ENCODE measurements at regions not wholly inside any gene's neighbourhood (a gene's known extent, or its start where the extent isn't known, plus 50 kb on each side); places are given as distances from the start of the nearest gene placed in this dataset.

DNA sequence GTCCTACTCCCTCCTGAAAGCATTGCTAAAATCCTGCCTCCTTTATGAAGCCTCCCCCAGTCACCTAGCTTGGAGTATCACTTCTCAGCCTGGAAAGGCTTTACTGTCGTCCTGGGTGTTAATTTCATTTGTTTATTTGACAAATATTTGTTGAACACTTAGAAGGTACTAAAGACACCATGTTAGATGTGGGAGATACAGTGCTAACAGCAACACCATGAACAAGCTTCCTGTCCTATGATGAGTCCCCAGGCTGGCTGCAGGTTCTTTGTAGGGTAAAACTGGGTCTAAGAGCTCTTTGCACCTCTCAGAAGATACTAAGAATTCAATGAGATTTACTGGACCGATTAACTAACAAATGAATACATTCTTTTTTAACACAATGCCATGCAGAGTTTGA lies 109.2 kb upstream of the TMEM170B start:
- Histone ChIP-seq H3K4me1 (peaks cover 7 to 44% (median 21%) of the 10 kb centered on the region in 6 donors), H3K4me3 (no peak overlapping the region), H3K27ac (peak overlapping the region in 6 of 8 donors; percentile 6 to 68 (median 42)), H3K9me3 (no peaks in the 10 kb centered on the region), H3K27me3 (replicated peaks in 1 of 7) (no peaks in the 10 kb centered on the region), H3K36me3 (no peaks in the 10 kb centered on the region)
- WGBS, 5 donors, result 50 to 65% (median 63%) methylated on average over 2 of the region's 2 CpGs
- DNase-seq, result no peak
- intact Hi-C loops (cut with DNase I; ENCODE audit: low total_unique reads), result no loop called here
- TF ChIP-seq POLR2A (IDR thresholded peaks at IDR 0.05) (no peak), CTCF (IDR thresholded peaks at IDR 0.05 in 8 of 11, conservative IDR thresholded peaks at IDR 0.05 in 3 of 11) (no peak), POLR2AphosphoS5 (IDR thresholded peaks at IDR 0.05) (no peak)

DNA sequence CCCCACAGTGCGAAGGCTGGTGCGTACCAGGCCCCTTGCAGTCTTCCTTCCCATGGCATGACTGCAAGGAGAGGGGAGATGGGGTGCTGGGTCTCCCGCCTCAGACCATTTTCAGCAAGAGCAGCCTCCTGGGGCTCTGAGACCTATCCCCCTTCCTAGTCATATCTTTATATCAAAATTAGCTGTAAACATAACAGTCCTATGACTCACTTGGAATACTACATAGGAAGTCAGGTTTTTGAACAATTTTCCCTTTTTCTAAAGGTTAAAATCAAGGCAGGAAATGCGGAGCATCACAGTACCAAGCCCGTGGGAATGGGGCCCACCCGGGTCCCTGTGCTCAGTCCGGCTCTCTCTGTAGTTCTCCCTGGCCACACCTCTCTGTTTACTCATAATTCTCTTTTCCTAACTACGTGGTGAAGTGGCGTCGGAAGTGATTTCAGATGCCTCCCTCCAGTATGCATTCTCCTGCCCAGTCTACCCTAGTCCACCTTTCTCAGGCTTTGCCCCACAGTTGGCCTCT lies 109.8 kb upstream of the TMEM170B start:
- no peak for DNase-seq
- TF ChIP-seq POLR2AphosphoS5 (IDR thresholded peaks at IDR 0.05), result no peak
- TF ChIP-seq POLR2A (IDR thresholded peaks at IDR 0.05), result no peak
- TF ChIP-seq CTCF (IDR thresholded peaks at IDR 0.05 in 8 of 11, conservative IDR thresholded peaks at IDR 0.05 in 3 of 11), result no peak
- Histone ChIP-seq H3K4me3 (no peak overlapping the region), H3K27ac (peak overlapping the region in 4 of 8 donors; percentile 40 to 68 (median 49)), H3K27me3 (replicated peaks in 1 of 7) (no peaks in the 10 kb centered on the region), H3K4me1 (peaks cover 7 to 39% (median 21%) of the 10 kb centered on the region in 6 donors), H3K9me3 (no peaks in the 10 kb centered on the region), H3K36me3 (no peaks in the 10 kb centered on the region)
- 87 to 92% (median 91%) methylated on average over 10 of the region's 10 CpGs for WGBS, 5 donors
- intact Hi-C loops (cut with DNase I; ENCODE audit: low total_unique reads), result no loop called here

DNA sequence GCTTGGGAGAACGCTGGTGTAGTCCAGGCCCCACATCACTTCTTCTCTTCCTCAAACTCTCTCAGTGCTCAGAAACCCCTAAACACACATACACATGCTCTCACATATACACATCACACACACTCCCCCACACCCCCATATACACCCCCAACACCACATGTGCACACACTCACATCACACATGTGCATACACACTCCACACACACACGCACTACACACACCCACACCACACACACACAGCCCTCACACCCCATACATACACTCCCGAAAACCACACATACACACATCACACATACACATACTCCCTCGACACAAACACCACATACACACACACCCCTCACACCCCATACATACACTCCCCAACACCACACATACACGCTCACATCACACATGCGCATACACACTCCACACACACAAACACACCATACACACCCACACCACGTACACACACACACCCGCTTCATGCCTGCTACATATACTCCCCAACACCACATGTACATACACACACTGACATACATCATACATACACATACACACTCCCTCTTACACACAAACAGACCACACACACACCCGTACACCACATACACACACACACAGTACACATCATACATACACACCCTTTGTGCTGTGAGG lies 110.3 kb upstream of the TMEM170B start:
- Histone ChIP-seq H3K27ac (peak overlapping the region in 1 of 8 donors; percentile 68), H3K9me3 (no peaks in the 10 kb centered on the region), H3K36me3 (no peaks in the 10 kb centered on the region), H3K27me3 (replicated peaks in 1 of 7) (no peaks in the 10 kb centered on the region), H3K4me3 (no peak overlapping the region), H3K4me1 (peaks cover 7 to 39% (median 21%) of the 10 kb centered on the region in 6 donors)
- no peak for DNase-seq
- intact Hi-C loops (cut with DNase I; ENCODE audit: low total_unique reads), result no loop called here
- TF ChIP-seq CTCF (IDR thresholded peaks at IDR 0.05 in 8 of 11, conservative IDR thresholded peaks at IDR 0.05 in 3 of 11) (no peak), POLR2A (IDR thresholded peaks at IDR 0.05) (no peak), POLR2AphosphoS5 (IDR thresholded peaks at IDR 0.05) (no peak)
- 84 to 96% (median 86%) methylated on average over 8 to 9 of the region's 9 CpGs for WGBS, 5 donors

DNA sequence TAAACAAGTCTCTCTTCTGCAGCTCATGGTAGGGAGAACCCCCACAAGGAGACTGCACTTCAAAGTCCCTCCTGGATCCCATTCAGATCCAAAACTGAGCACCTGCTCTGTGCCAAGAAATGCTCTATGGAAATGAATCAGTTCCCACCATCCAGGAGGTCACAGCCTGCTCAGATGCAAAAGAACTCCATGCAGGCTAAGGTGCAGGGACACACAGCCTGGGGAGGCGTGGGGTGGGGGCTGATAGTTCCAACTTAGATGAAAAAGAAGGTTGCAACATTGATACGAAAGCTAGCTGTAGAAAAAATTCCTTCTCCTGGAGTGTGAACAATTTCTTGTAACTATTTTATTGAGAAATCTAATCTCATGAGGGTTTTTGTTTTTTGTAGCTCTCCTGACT lies 111.0 kb upstream of the TMEM170B start:
- 77 to 90% (median 79%) methylated on average over 2 of the region's 2 CpGs for WGBS, 5 donors
- TF ChIP-seq POLR2A (IDR thresholded peaks at IDR 0.05) (no peak), POLR2AphosphoS5 (IDR thresholded peaks at IDR 0.05) (no peak)
- Histone ChIP-seq H3K4me3 (no peak overlapping the region), H3K27me3 (replicated peaks in 1 of 7) (no peaks in the 10 kb centered on the region), H3K36me3 (no peaks in the 10 kb centered on the region), H3K9me3 (no peaks in the 10 kb centered on the region), H3K27ac (no peak overlapping the region), H3K4me1 (peaks cover 7 to 39% (median 21%) of the 10 kb centered on the region in 6 donors)
- intact Hi-C loops (cut with DNase I; ENCODE audit: low total_unique reads), result no loop called here
- no peak for DNase-seq
